ENCODE measurements at regions not wholly inside any gene's neighbourhood (a gene's known extent, or its start where the extent isn't known, plus 50 kb on each side); places are given as distances from the start of the nearest gene placed in this dataset.
"Not testable (repeated sequence)": the region's sequence is repeated elsewhere in the genome, so short reads cannot be mapped to it uniquely, and the experiment has no call there.

DNA sequence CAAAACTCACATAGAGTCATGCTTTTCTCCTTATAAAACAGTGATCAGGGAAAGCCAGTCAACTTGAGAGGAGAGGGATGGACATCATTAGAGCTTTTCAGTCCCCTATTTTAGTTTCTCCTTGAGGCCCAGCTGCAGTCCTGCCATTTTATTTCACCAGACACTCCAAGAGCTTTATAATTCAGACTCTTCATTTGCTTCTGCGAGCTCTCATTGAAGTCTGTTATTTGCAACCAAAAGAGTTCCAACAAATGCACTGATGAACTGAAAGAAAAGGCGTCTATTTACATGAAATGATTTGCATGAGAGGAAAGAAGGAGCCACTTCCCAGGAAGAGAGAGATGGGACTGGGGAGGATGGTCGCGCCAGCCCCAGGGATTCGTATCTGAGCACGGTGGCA lies 86.8 kb downstream of the NDUFA12 start:
- no peak for DNase-seq (ENCODE audit: low read depth in 2 of 2)

DNA sequence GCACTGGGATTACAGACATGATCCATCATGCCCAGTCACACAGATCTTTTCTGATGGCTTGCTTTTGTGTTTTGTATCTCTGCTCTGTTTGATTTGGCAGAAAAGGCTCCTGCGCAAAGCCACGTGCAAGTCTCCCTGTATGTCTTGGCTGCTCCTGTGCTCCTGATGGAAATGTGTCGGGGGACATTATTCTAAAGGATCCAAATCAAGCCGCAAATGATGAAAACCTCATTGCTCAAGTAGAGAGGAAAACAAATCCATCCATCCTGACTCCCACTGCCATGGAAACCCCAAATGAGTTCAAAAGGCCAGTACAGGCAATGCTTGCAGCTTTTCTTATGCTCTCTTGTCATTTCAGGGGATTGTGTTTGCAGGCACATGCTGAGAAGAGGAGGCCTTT lies 93.8 kb downstream of the NDUFA12 start:
- no peak for DNase-seq (ENCODE audit: low read depth in 2 of 2)

DNA sequence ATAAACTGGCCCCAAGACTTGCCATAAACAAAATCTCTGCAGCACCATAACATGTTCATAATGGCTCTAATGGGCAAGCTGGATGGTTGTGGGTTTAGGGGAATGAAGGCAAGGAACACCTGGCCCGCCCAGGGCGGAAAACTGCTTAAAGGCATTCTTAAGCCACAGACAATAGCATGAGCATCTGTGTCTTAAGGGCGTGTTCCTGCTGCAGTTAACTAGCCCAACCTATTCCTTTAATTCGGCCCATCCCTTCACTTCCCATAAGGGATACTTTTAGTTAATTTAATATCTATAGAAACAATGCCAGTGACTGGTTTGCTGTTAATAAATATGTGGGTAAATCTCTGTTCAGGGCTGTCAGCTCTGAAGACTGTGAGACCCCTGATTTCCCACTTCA lies 97.7 kb downstream of the NDUFA12 start:
- DNase-seq (ENCODE audit: low read depth in 2 of 2): not testable (repeated sequence)

DNA sequence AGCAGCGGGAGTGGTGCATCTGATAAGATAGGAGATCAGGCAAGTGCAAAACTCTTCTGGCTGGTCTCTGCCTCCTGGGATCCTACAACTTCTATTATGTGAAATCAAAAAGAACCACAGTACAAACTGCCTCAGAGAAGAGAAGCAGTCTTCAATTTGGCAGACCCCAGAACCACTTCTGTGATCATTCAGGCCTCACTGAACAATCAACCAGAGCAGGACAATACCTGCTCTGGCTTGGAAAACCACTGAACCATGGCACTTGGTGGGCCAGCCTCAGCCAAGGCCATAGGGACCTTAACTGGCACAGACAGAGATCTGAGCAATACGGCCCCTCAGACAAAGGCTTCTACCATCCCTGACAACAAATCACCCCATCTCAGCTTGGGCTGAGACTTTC lies 103.0 kb downstream of the NDUFA12 start:
- DNase-seq (ENCODE audit: low read depth in 2 of 2): no peak

DNA sequence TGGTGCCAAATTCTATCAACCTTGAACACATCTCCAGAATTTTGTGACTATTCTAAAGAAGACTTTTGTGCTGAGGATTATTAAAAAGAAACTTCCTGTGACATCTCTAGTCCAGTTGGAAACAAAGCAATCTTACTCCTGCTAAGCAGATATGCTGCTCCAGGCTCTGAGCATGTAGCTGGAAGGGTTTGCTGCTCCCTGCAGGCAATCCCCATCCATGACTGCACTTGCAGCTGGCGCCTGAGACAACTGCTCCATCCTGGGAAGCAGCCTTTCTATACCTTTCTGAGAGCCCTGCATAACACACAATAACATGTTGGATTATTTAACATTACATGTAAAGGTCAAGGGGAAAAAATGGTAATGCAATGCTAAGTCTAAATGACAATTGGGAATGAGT lies 105.1 kb downstream of the NDUFA12 start:
- no peak for DNase-seq (ENCODE audit: low read depth in 2 of 2)

DNA sequence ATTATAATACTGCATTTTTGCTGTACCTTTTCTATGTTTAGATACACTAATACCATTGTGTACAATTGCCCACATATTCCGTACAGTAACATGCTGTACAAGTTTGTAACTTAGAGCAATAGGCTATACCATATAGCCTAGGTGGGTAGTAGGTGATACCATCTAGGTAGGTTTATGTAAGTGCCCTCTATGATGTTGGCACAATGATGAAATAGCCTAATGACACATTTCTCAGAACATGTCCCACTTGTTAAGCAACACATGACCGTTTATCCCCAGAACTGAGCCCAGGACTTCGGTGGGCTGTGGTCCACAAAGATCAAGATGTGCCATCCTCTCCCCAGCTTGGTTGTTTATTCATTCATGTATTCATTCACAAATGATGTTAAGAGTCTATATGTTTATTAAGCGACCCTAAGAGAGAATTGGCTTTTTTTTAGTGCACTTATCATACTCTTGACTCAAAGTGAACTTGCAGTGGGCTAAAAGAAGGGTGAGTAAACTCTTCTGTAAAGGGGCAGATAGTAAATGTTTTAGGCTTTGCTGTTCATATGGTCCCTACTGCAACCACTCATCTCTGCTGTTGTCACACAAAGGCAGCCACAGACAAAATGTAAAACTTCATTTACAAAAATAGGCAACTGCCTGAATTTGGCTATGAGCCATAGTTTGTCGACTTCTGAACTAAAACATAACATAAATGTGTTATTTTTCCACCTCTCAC lies 110.8 kb downstream of the NDUFA12 start:
- DNase-seq (ENCODE audit: low read depth in 2 of 2): no peak

DNA sequence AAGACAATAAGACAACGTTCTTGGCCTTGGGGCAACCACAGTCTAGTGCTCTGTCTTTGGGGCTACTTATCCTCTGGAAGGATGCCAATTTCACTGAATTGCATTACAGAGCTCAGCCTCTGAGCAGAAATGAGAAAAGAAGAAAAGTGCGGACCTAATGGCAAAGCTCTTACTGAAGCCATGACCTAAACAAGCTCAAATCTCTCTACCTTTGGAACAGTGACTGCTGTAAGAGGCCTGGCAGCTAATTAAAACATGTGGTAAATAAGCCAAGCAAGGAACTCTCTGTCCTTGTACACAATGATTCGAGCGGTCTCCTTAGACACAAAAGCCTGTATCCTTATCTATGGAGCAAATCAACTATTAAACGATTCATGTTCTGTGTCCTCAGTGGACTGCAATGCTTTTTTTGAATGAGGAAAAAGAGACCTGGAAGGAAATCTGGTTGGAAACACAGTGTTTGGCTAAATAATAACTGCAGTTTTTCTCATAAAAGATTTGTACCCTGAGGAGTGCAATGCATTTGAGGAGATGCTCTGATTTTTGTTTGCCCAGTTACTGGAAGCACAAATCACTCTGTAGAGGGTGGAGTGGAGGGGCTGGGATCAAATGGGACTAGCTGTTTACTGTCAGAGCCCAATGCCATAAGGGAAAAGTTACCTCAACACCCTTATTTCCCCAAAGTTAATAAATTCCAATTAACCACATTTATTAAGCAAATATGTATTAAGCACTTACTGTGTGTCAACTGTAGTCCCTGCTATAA lies 113.9 kb downstream of the NDUFA12 start:
- DNase-seq (ENCODE audit: low read depth in 2 of 2): no peak

DNA sequence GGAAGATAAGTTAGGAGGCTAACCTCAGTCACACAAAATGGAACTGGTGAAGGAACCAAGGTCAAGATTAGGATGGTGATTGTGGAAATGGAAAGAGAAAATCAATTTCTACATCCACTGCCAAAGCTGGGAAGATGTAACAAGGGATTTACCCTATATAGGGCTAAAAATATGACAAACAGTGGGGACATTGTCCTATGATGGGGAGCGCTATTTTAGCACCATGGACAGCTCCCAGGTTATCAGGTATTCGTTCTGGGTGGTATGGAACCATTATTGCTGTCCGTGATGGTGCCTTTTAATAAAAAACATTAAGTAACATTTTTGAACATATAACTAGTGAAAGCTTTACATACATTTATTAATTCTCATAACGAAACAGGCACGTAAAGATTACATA lies 124.0 kb downstream of the NDUFA12 start:
- DNase-seq (ENCODE audit: low read depth in 2 of 2): no peak

DNA sequence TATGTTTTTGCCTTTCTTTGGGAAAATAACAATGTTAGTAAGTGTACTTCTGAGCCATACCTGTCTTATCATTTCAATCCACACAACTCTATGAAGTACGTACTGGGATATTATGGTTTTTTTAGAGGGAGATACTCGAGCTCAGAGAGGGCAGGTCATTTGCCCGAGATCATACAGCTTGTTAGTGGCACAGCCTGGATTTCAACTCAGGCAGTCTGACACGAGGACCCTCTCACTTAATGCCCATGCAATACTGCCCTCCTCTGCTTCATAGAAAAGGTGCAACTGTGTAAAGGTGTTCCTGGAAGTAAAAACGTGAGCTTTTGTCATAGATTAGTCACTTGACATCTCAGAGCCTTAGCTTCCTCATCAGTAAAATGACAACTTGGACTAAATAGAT lies 128.0 kb downstream of the NDUFA12 start:
- no peak for DNase-seq (ENCODE audit: low read depth in 2 of 2)

DNA sequence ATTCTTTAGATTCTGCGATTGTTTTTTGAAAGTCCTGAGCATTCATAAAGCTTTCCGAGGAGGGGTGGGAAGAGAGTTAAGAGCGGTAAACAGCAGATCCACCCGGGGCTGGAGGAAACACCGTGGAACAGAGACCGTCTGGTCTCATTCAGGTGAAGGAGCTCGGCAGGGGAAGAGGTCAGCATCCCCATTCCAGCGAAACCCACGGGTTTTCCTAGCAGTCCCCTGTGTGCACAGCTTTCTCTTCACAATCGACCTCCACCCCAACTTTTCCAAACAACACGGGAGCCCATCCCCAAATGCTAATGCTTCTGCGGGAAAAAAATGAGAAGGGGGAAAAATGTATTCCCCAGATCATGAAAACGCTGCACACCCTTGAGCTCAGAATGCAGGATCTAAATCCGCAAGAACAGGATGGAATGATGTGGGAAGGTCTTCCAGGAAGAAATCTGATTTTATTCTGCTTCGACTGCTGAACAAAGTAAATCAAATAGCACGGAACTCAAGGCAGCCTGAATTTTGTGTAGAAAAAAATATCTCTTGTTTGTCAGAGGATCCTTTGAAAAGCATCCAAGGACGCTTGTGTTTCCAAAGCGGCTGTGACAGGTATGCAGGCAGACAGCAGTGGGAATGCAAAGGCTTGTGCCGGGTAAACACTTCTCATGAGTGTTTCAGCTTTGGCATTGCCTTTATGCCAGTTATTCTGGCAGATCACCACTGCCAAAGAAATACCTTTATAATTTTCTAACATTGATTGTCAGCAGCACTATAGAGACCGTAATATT lies 128.8 kb downstream of the NDUFA12 start:
- no peak for DNase-seq (ENCODE audit: low read depth in 2 of 2)

DNA sequence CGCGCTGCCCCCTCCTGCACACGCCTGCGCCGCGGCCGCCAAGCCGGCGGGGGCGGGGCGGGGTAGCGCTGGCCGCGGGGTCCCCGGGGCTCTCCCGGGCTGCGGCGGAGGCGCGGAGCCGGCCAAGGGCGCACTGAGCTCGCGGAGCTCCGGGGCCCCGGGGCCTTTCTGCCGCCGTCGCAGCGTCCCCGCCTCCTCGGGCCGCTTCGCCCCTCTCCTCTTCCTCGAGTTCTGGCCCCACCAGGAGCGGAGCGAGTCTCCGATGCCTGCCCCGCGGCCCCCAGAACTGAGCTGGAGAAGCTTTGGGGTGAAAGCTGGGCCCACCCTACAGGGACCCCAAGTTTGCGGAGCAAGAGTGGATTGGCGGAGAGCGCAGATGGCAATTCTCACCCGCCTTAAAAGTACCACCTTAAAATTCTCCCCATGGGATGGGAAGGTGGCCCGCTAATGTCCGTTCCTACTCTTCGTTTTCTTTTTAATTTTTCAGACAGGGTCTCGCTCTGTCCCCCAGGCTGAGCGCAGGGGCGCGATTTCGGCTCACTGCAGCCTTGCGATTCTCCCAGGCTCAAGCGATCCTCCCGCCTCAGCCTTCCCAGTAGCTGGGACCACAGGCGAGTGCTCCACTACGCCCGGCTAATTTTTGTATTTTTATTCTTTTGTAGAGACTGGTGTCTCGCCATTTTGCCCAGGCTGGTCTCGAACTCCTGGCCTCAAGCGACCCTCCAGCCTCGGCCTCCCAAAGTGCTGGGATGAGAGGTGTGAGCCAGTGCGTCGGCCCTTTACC lies 129.6 kb downstream of the NDUFA12 start:
- DNase-seq (ENCODE audit: low read depth in 2 of 2): no peak

DNA sequence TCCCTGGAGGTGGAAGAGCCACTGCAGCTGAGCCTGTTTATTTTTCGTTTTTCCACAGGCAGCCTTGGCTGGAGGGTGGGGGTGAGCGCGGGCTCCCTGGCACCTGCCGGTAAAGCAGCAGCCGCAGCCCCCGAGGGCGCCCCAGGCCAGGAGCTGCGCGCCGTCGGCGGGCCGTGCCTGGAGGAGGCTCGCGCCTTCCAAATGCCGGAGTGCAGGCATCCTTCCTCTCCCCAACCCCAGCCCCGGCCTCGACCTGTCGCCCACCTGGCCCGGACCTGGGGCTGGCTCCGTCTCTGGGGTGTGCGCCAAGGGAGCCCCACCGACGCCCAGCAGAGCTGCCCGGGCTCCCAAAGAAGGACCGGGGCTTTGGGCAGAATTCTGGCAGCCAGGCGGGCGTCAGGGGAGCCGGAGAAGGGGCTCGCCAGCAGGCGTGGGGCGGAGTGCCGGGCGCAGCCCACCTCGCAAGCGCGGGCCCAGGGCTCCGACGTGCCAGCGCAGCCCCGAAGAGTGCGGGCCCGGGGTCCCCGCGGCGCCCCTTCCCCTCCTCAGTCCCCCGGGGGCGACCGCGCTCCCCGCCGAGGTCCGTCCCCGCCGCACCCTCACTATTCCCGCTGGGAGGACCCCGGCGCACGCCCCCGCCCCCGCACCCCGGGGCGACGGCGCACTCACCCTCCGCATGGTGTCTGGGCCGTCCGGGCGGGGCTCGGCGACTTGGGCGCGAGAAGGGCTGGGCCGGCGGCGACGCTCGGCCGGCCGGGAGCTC lies 130.3 kb downstream of the NDUFA12 start:
- no peak for DNase-seq (ENCODE audit: low read depth in 2 of 2)

DNA sequence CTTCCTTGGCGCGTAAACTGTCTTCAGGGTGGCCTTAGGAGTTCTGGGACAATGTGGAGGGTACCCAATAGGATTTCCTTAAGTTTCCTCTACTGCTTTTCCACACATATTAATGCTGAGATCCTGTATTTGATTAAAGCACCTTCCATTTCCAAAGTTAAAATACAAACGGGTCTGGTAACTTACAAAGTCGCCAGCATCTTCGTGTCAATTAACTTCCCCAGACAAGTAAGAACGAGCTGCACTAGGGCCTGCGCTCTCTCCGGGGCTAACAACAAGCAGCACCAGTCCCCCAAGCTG lies 130.9 kb downstream of the NDUFA12 start:
- no peak for DNase-seq (ENCODE audit: low read depth in 2 of 2)

DNA sequence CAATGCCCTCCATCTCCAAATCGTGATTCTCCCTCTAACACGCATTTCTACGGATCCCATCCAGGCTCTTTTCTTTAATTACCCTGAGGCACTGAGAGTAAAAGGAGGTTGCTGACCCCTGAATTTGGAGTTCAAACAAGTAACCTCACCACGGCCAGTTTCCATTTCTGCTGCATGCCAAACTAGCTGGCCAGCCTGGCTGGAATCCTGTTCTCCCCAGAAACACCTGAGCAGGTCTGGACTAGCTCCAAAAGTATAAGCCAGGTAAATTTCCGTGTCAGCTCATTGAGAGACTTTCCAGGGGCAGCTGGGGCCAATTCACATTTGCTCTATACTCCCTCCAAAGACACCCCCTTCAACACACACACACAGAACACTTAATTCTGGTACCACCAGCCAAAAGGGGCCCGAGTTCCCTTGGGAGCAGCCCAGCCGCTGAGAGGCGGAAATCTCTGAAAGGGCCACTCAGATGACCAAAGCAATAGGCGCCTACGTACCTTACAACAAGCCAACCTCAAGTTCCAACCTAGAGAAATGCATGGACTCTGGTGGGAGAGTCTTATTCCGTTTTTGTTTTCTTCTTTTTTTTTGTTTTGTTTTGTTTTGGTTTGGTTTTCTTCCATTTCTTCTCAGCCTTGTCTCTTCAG lies 131.4 kb downstream of the NDUFA12 start:
- no peak for DNase-seq (ENCODE audit: low read depth in 2 of 2)

DNA sequence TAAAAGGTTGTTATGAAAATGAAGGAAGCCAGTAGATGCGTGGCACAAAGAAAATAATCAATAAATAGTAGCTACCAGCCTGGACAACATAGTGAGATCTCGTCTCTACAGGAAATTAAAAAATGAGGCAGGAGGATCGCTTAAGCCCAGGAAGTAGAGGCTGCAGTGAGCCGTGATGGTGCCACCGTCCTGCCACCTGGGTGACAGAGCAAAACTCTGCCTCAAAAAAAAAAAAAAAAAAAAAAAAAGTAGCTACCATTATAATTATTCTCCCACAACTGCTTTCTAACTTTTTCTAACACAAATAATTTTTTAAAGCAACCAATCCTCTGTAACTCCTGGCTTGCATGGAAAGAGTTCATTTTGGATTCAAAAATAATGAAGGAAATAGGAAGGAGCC lies 133.0 kb downstream of the NDUFA12 start:
- DNase-seq (ENCODE audit: low read depth in 2 of 2): no peak

DNA sequence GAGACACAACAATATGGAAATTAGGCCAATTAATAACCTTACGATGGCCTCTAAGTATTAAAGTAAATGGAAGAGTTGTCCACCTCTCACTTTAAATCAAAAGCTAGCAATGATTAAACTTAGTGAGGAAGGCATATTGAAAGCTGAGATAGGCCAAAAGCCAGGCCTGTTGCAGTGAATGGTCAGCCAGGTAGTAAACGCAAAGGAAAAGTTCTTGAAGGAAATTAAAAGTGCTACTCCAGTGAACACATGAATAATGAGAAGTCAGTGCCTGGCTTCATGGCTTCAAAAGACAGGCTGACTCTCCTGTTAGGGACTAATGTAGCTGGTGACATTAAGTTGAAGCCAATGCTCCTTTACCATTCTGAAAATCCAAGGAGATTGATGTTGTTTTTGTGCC lies 135.3 kb downstream of the NDUFA12 start:
- DNase-seq (ENCODE audit: low read depth in 2 of 2): no peak

DNA sequence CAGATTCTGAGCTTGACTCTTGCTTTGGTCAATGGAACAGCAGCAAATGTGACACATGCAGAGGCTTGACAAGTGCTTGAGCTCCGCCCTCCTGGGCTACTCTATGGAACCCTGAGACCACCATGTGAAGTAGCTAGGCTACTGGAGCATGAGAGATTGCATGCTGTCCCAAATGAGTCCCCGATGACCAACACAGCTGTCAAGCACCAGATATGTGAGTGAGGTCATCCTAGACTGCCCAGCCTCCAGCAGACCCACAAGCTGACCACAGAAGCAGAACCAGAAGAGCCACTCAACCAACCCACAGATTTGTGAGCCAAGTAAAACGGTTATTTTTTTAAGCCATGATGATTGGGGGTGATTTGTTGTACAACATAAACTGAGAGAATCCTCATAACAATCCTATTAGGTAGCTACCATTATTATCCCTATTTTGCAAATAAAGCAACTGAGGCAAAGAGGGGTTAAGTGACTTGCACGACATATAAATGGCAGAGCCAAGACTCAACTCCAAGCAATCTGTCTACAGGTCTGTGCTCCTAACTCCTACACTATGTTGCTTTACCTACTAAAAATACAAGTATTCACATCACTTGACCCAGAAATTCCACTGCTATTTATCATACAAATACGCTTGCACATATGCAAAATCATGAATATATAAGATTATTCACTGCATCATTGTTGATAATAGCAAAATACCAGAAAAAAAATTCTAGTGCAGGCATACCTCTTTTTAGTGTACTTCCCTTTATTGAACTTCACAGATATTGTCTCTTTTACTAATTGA lies 136.2 kb downstream of the NDUFA12 start:
- DNase-seq (ENCODE audit: low read depth in 2 of 2): no peak

DNA sequence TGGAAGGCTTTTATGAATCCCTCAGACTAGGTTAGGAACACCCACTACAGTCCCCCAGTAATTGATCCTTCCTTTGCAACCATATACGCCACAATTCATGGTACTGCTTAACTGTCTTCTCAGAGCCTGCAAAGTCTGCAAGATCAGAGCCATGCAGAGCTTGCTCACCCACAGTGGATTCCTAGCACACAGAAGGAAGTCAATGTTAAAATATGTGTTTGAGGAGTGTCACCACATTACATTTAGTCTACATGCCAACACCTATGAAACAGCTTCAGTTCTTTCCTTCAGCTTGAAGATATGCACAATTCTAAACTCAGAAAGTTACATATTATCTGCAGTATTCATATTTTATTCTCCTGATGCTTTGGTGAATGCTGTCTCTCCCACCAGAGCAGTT lies 138.5 kb downstream of the NDUFA12 start:
- DNase-seq (ENCODE audit: low read depth in 2 of 2): no peak

DNA sequence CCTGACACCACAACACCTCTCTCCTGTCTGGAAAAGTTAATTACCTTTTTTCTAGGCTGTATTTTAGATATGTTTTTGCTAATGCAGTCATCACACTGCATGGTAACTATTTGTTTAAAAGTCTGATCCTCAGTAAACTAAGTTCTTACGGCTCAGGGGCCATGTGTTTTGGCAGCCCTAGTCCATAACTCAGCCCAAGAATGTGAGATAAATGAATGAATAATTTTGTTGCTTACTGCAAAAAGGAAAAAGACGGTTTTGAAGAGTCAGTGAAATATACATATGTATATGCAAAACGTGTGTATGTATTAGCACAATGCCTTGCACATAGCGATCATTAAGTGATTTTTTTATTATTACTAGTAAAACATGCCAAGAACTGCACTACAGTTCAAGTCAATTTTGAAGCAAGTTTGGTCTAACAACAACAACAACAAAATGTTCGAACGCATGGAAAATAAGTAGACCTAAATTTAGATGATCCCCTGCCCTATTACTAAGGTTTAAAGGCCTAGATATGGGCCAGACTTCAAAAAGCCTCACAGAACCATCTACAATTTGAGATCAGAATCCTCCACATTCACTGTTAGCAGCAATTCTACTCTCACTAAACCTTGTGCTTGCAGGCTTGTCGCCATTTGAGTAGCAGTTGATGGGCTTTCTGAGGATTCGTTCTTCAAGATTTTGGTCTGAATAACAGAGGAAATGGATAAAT lies 140.0 kb downstream of the NDUFA12 start:
- no peak for DNase-seq (ENCODE audit: low read depth in 2 of 2)

All from fibroblast of skin of left quadriceps (primary cell).